K562 (cell line): ENCODE measurements at regions not wholly inside any gene's neighbourhood (a gene's known extent, or its start where the extent isn't known, plus 50 kb on each side); places are given as distances from the start of the nearest gene placed in this dataset.

Experiments used
- ATAC-seq: fragments of 200-7000 bp; cut with Tn5 transposase; 3 replicates; pipeline ENCODE4 v1.9.1; 2020; ENCODE audit warnings: moderate library complexity
- BruUV-seq: library from RNA; stranded (reverse); fragments of 400-500 nt; replicated peaks from 2 replicates; lab custom pipeline; 2021; lab: Mats Ljungman, UMichigan
- CTCF ChIA-PET: fragments of 300-600 bp; formaldehyde crosslinking; extraction: SDS; loops from one replicate; lab custom pipeline; 2021; ENCODE audit warnings: low intra/inter-chr PET ratio; lab: Yijun Ruan, JAX
- POLR2A ChIA-PET: fragments of 300-600, 350-650 bp; sonication (Branson Sonifier 250); formaldehyde crosslinking; extraction: SDS; loops from one replicate; lab custom pipeline; 2021; ENCODE audit warnings: antibody characterized with exemption, inconsistent platforms; lab: Yijun Ruan, JAX
- DNase-seq, 4 experiments: peaks; one replicate each; pipeline versions ENCODE4 v3.0.0 to v3.0.0-alpha.2; 2011 to 2018; ENCODE audit warnings: low spot score in 3 of 4, mixed read lengths in 3 of 4; ENCODE audit errors: extremely low read depth in 1 of 4
- FAIRE-seq: peaks from 2 replicates; lab custom pipeline; 2011; peaks lifted over from hg19 to GRCh38; lab: Jason Lieb, UNC
- H2AFZ ChIP-seq: 2 replicates; pipeline ENCODE4 v1.6.0; 2011; ENCODE audit warnings: low read depth, low read length, control low read depth, inconsistent platforms
- H3K27ac ChIP-seq: fragments of 200-600 bp; 3 replicates; pipeline ENCODE4 v1.8.0; 2011; ENCODE audit warnings: low read depth, mild to moderate bottlenecking, control low read depth, inconsistent platforms, low read length, moderate library complexity, mixed read lengths; ENCODE audit errors: extremely low read depth
- H3K27me3 ChIP-seq, 2 experiments: fragments of 300-600 bp in 1 of 2; 2 replicates in 1 of 2; 3 replicates in 1 of 2; pipeline versions ENCODE4 v1.6.0 to v1.8.0; 2011; ENCODE audit warnings: inconsistent platforms in 2 of 2, low read length in 2 of 2, mild to moderate bottlenecking in 1 of 2, mixed read lengths in 1 of 2, moderate library complexity in 1 of 2; ENCODE audit not compliant: control insufficient read depth in 2 of 2, insufficient read depth in 2 of 2
- H3K36me3 ChIP-seq: fragments of 300-600 bp; 3 replicates; pipeline ENCODE4 v1.8.0; 2011; ENCODE audit warnings: mild to moderate bottlenecking, low read length, inconsistent platforms; ENCODE audit not compliant: control insufficient read depth, insufficient read depth
- H3K4me1 ChIP-seq, 2 experiments: fragments of 200-600 bp in 1 of 2; replicated peaks in 1 of 2; 2 replicates in 1 of 2; 3 replicates in 1 of 2; pipeline versions ENCODE4 v1.5.1 to v1.8.0; 2011; ENCODE audit warnings: inconsistent platforms in 2 of 2, low read length in 2 of 2, mild to moderate bottlenecking in 1 of 2, mixed read lengths in 1 of 2, moderate library complexity in 1 of 2; ENCODE audit not compliant: control insufficient read depth in 2 of 2, insufficient read depth in 2 of 2
- H3K4me2 ChIP-seq: 2 replicates; pipeline ENCODE4 v1.6.1; 2011; ENCODE audit warnings: low read length, control low read depth, inconsistent platforms, mixed read lengths; ENCODE audit not compliant: insufficient read depth
- H3K4me3 ChIP-seq: fragments of 200-600 bp; sonication (generic), shearing (Covaris generic); 2 replicates; pipeline ENCODE4 v1.5.1; 2016; ENCODE audit warnings: control low read depth, inconsistent platforms
- H3K79me2 ChIP-seq: fragments of 200-600 bp; 3 replicates; pipeline ENCODE4 v1.8.0; 2011; ENCODE audit warnings: low read length, inconsistent platforms; ENCODE audit not compliant: control insufficient read depth, insufficient read depth
- H3K9ac ChIP-seq, 2 experiments: 2 replicates each; pipeline versions ENCODE4 v1.6.0 to v1.6.1; 2011; ENCODE audit warnings: low read depth in 2 of 2, low read length in 2 of 2, control low read depth in 1 of 2, inconsistent platforms in 1 of 2, mild to moderate bottlenecking in 1 of 2, mixed read lengths in 1 of 2; ENCODE audit not compliant: insufficient read depth in 1 of 2
- H3K9me1 ChIP-seq: one replicate; pipeline ENCODE4 v1.6.0; 2011; ENCODE audit warnings: inconsistent platforms, mild to moderate bottlenecking, low read length, moderate library complexity; ENCODE audit not compliant: control insufficient read depth, insufficient read depth
- H3K9me3 ChIP-seq: replicated peaks from 2 replicates; pipeline ENCODE4 v1.5.1; 2011; ENCODE audit warnings: low read depth, low read length, inconsistent platforms; ENCODE audit not compliant: control insufficient read depth, insufficient read depth
- H4K20me1 ChIP-seq: replicated peaks from 2 replicates; pipeline ENCODE4 v1.6.1; 2011; ENCODE audit warnings: low read length, inconsistent platforms, mixed read lengths; ENCODE audit not compliant: control insufficient read depth, insufficient read depth
- CCAR2 ChIP-seq: fragments of 200-400 bp; formaldehyde crosslinking; IDR thresholded peaks from 2 replicates; pipeline ENCODE4 v1.6.1; 2017; ENCODE audit warnings: mild to moderate bottlenecking, low read depth, low read length
- COPS2 ChIP-seq: fragments of 450-650 bp; conservative IDR thresholded peaks from 2 replicates; pipeline ENCODE4 v1.6.1; 2016; ENCODE audit warnings: mild to moderate bottlenecking, moderate library complexity
- ESRRB ChIP-seq: fragments of 250-450 bp; sonication (Bioruptor Pico); IDR thresholded peaks from 2 replicates; pipeline ENCODE4 v1.5.0; 2020; ENCODE audit warnings: mild to moderate bottlenecking, moderate library complexity, borderline replicate concordance
- FOS ChIP-seq: IDR thresholded peaks from 3 replicates; pipeline ENCODE4 v1.6.1; 2011; ENCODE audit not compliant: insufficient read length; ENCODE audit errors: extremely low read depth
- HDAC1 ChIP-seq, 2 experiments: fragments of 450-650 bp; IDR thresholded peaks; 2 replicates each; pipeline ENCODE4 v1.6.1; 2016 to 2017; ENCODE audit warnings: inconsistent platforms in 1 of 2, mild to moderate bottlenecking in 1 of 2, moderate library complexity in 1 of 2
- MEIS2 ChIP-seq: fragments of 450-650 bp; IDR thresholded peaks from 2 replicates; pipeline ENCODE4 v1.6.1; 2014; ENCODE audit warnings: mild to moderate bottlenecking; ENCODE audit not compliant: partially characterized antibody
- NELFE ChIP-seq: IDR thresholded peaks from 2 replicates; pipeline ENCODE4 v1.6.1; 2011; ENCODE audit warnings: mild to moderate bottlenecking; ENCODE audit not compliant: insufficient read depth, insufficient read length
- RERE ChIP-seq: sonication (generic); formaldehyde crosslinking; IDR thresholded peaks from 2 replicates; pipeline ENCODE4 v1.8.0; 2023; ENCODE audit warnings: missing genetic modification reagents, mild to moderate bottlenecking, borderline replicate concordance
- ZFP30 ChIP-seq: fragments of 250-450 bp; sonication (Bioruptor Pico); IDR thresholded peaks from 2 replicates; pipeline ENCODE4 v1.8.0; 2022; ENCODE audit warnings: moderate library complexity, mild to moderate bottlenecking, inconsistent platforms, borderline replicate concordance
- ZNF41 ChIP-seq: fragments of 250-450 bp; sonication (Bioruptor Pico); conservative IDR thresholded peaks from 2 replicates; pipeline ENCODE4 v1.4.0; 2020; ENCODE audit warnings: mild to moderate bottlenecking
- ZNF696 ChIP-seq: fragments of 250-450 bp; sonication (Bioruptor Pico); conservative IDR thresholded peaks from 2 replicates; pipeline ENCODE4 v1.4.0; 2020; ENCODE audit warnings: mild to moderate bottlenecking, moderate library complexity
- WGBS: fragments of 100-300 bp; shearing (Covaris generic); methylation state at CpG from one replicate; pipeline ENCODE4 v1.1.6; 2016; ENCODE audit warnings: low coverage, mixed read lengths; ENCODE audit not compliant: insufficient coverage; ENCODE audit errors: missing lambda C conversion rate; 5-methylcytosine and 5-hydroxymethylcytosine counted together
- in situ Hi-C: fragments of 300-500 bp; cut with MboI; formaldehyde crosslinking; loops from 4 replicates; pipeline ENCODE4 v1.15.0; 2018; ENCODE audit warnings: inconsistent platforms, mixed read lengths
- intact Hi-C: fragments of 100-400 bp; cut with micrococcal nuclease; formaldehyde crosslinking; loops from 2 replicates; pipeline ENCODE4 v1.14.2; 2022

- no peaks in the 10 kb centered on the region; the same call in 1 of the 2 replicates for H3K9me3 ChIP-seq
- FAIRE-seq: no peak
- H3K79me2 ChIP-seq: no peaks in the 10 kb centered on the region
- H3K9ac ChIP-seq: no peak overlapping the region
- no peak overlapping the region for H2AFZ ChIP-seq
- H3K9me1 ChIP-seq: no peaks in the 10 kb centered on the region
- no TSS peak for BruUV-seq
- no peak for DNase-seq
- no peaks in the 10 kb centered on the region for H4K20me1 ChIP-seq
- ChIA-PET CTCF (no interaction called here), POLR2A (no interaction called here)
- no peak overlapping the region for H3K27ac ChIP-seq
- 0% methylated on average over 1 of the region's 1 CpG for WGBS
- intact Hi-C loops: no loop called here
- no peak overlapping the region for H3K4me2 ChIP-seq
- no peaks in the 10 kb centered on the region for H3K36me3 ChIP-seq
- H3K27me3 ChIP-seq: no peaks in the 10 kb centered on the region
- TF ChIP-seq MEIS2 (no peak), RERE (CRISPR knock-in tag) (no peak), ESRRB (CRISPR knock-in tag) (no peak), ZNF696 (CRISPR knock-in tag) (no peak), NELFE (no peak), ZNF41 (CRISPR knock-in tag) (no peak), COPS2 (no peak), CCAR2 (no peak), HDAC1 (IDR thresholded peaks at IDR 0.05) (no peak), FOS (no peak), ZFP30 (CRISPR knock-in tag) (no peak)
- in situ Hi-C loops: no loop called here
- no peak for ATAC-seq
- H3K4me3 ChIP-seq: no peak overlapping the region
- no peaks in the 10 kb centered on the region for H3K4me1 ChIP-seq
Observed at GRCh38 chr10:54903745-54904144, 102.7 kb upstream of the PCDH15 start.
